ENCODE measurements at regions not wholly inside any gene's neighbourhood (a gene's known extent, or its start where the extent isn't known, plus 50 kb on each side); places are given as distances from the start of the nearest gene placed in this dataset.

GRCh38 chrX:9172464-9172850, 138.5 kb upstream of the FAM9B start:
- Histone ChIP-seq H3K4me1 (no peaks in the 10 kb centered on the region), H3K27ac (no peak overlapping the region), H3K27me3 (no peaks in the 10 kb centered on the region), H3K36me3 (no peaks in the 10 kb centered on the region), H3K4me3 (no peak overlapping the region), H3K9me3 (peaks cover 0 to 4% (median 0%) of the 10 kb centered on the region in 4 donors)
- DNase-seq (ENCODE audit: low spot score in 2 of 2), result no peak
- TF ChIP-seq POLR2A (IDR thresholded peaks at IDR 0.05) (no peak), EP300 (IDR thresholded peaks at IDR 0.05) (no peak), CTCF (IDR thresholded peaks at IDR 0.05) (no peak)
- 93 to 97% methylated on average over 6 of the region's 6 CpGs for WGBS, 2 donors

- TF ChIP-seq POLR2A (IDR thresholded peaks at IDR 0.05) (no peak), CTCF (IDR thresholded peaks at IDR 0.05) (no peak), EP300 (IDR thresholded peaks at IDR 0.05) (no peak)
- 68 to 100% methylated on average over 2 to 3 of the region's 3 CpGs for WGBS, 2 donors
- no peak for DNase-seq (ENCODE audit: low spot score in 2 of 2)
These were observed 146.7 kb upstream of the FAM9B start for GRCh38 chrX:9180623-9181022.

GRCh38 chrX:9182041-9182440, 148.1 kb upstream of the FAM9B start:
- no peak for DNase-seq (ENCODE audit: low spot score in 2 of 2)
- TF ChIP-seq POLR2A (IDR thresholded peaks at IDR 0.05), result no peak
- no peak for TF ChIP-seq CTCF (IDR thresholded peaks at IDR 0.05)
- TF ChIP-seq EP300 (IDR thresholded peaks at IDR 0.05), result no peak
- Histone ChIP-seq H3K4me1 (no peaks in the 10 kb centered on the region), H3K27ac (no peak overlapping the region), H3K9me3 (no peaks in the 10 kb centered on the region), H3K4me3 (no peak overlapping the region), H3K27me3 (peaks cover 0 to 7% of the 10 kb centered on the region in 2 donors), H3K36me3 (no peaks in the 10 kb centered on the region)
- 82 to 88% methylated on average over 3 of the region's 3 CpGs for WGBS, 2 donors

More at GRCh38 chrX:9180623-9181022, 146.7 kb upstream of the FAM9B start:
- H3K27ac ChIP-seq, result no peak overlapping the region
- H3K9me3 ChIP-seq, result no peaks in the 10 kb centered on the region
- no peaks in the 10 kb centered on the region for H3K4me1 ChIP-seq
- no peak overlapping the region for H3K4me3 ChIP-seq
- no peaks in the 10 kb centered on the region for H3K36me3 ChIP-seq
- no peaks in the 10 kb centered on the region for H3K27me3 ChIP-seq

- Histone ChIP-seq H3K4me3 (no peak overlapping the region), H3K9me3 (no peaks in the 10 kb centered on the region), H3K4me1 (no peaks in the 10 kb centered on the region), H3K27me3 (peaks cover 0 to 7% of the 10 kb centered on the region in 2 donors), H3K36me3 (no peaks in the 10 kb centered on the region), H3K27ac (no peak overlapping the region)
- WGBS, 2 donors, result 78% methylated on average over 2 of the region's 2 CpGs
- TF ChIP-seq CTCF (IDR thresholded peaks at IDR 0.05), result no peak
- no peak for TF ChIP-seq EP300 (IDR thresholded peaks at IDR 0.05)
- no peak for TF ChIP-seq POLR2A (IDR thresholded peaks at IDR 0.05)
- DNase-seq (ENCODE audit: low spot score in 2 of 2), result no peak
These were observed 149.6 kb upstream of the FAM9B start for GRCh38 chrX:9183481-9183880.

GRCh38 chrX:9184211-9184610, 150.3 kb upstream of the FAM9B start:
- Histone ChIP-seq H3K4me1 (no peaks in the 10 kb centered on the region), H3K9me3 (no peaks in the 10 kb centered on the region), H3K36me3 (no peaks in the 10 kb centered on the region), H3K27ac (no peak overlapping the region), H3K27me3 (peaks cover 0 to 7% of the 10 kb centered on the region in 2 donors), H3K4me3 (no peak overlapping the region)
- no peak for TF ChIP-seq EP300 (IDR thresholded peaks at IDR 0.05)
- no peak for TF ChIP-seq CTCF (IDR thresholded peaks at IDR 0.05)
- no peak for TF ChIP-seq POLR2A (IDR thresholded peaks at IDR 0.05)
- DNase-seq (ENCODE audit: low spot score in 2 of 2), result no peak
- WGBS, 2 donors, result 67 to 77% methylated on average over 4 of the region's 4 CpGs
